Fibroblast of skin of left biceps (primary cell): ENCODE measurements at regions not wholly inside any gene's neighbourhood (a gene's known extent, or its start where the extent isn't known, plus 50 kb on each side); places are given as distances from the start of the nearest gene placed in this dataset.

Experiments
- DNase-seq, 2 experiments: peaks; one replicate each; pipeline ENCODE4 v3.0.0-alpha.2; 2013; ENCODE audit warnings: low read depth in 2 of 2

- no peak for DNase-seq
These were observed 389.1 kb downstream of the HTR1B start for GRCh38 chr6:77074037-77074713.

GRCh38 chr6:77073410-77073760 is 389.9 kb downstream of the HTR1B start:
- DNase-seq: no peak

GRCh38 chr6:77072694-77073409 is 390.4 kb downstream of the HTR1B start:
- DNase-seq: no peak

GRCh38 chr6:77063494-77063893 is 399.8 kb downstream of the HTR1B start:
- no peak for DNase-seq

GRCh38 chr6:77055711-77056110 is 407.6 kb downstream of the HTR1B start:
- no peak for DNase-seq

- DNase-seq: no peak
These were observed 422.6 kb downstream of the HTR1B start for GRCh38 chr6:77040568-77041195.

GRCh38 chr6:77038807-77039206 is 424.5 kb downstream of the HTR1B start:
- DNase-seq: peak; percentile 45 to 53

- no peak for DNase-seq
These were observed 425.9 kb downstream of the HTR1B start for GRCh38 chr6:77037439-77037838.

GRCh38 chr6:77036400-77036799 is 426.9 kb downstream of the HTR1B start:
- no peak for DNase-seq

- DNase-seq: peak; percentile 96
These were observed 429.1 kb downstream of the HTR1B start for GRCh38 chr6:77034161-77034560.

- DNase-seq: peak; percentile 40 to 47
These were observed 432.2 kb downstream of the HTR1B start for GRCh38 chr6:77030929-77031674.

- DNase-seq: no peak
These were observed 436.9 kb downstream of the HTR1B start for GRCh38 chr6:77026341-77026740.

GRCh38 chr6:77025736-77026223 is 437.5 kb downstream of the HTR1B start:
- no peak for DNase-seq

- DNase-seq: no peak
These were observed 441.5 kb downstream of the HTR1B start for GRCh38 chr6:77021778-77022177.

- no peak for DNase-seq
These were observed 442.1 kb downstream of the HTR1B start for GRCh38 chr6:77021232-77021631.

- no peak for DNase-seq
These were observed 444.2 kb downstream of the HTR1B start for GRCh38 chr6:77019081-77019480.

GRCh38 chr6:77017537-77017936 is 445.8 kb downstream of the HTR1B start:
- no peak for DNase-seq

GRCh38 chr6:77015350-77015749 is 447.9 kb downstream of the HTR1B start:
- peak in 1 of 2 experiments; percentile 6 for DNase-seq

- no peak for DNase-seq
These were observed 451.3 kb downstream of the HTR1B start for GRCh38 chr6:77011929-77012545.

GRCh38 chr6:77010931-77011542 is 452.3 kb downstream of the HTR1B start:
- DNase-seq: no peak

GRCh38 chr6:76992553-76992952 is 470.7 kb downstream of the HTR1B start:
- no peak for DNase-seq
